ES-I3 (cell line): ENCODE measurements at regions not wholly inside any gene's neighbourhood (a gene's known extent, or its start where the extent isn't known, plus 50 kb on each side); places are given as distances from the start of the nearest gene placed in this dataset.

ENCODE experiments used
- H3K36me3 ChIP-seq: 2 replicates; pipeline ENCODE4 v1.6.1; 2013; ENCODE audit warnings: mild to moderate bottlenecking, low read length, control low read depth, moderate library complexity; ENCODE audit not compliant: insufficient read depth
- H3K4me1 ChIP-seq: 2 replicates; pipeline ENCODE4 v1.6.1; 2013; ENCODE audit warnings: mild to moderate bottlenecking, control low read depth, low read length; ENCODE audit not compliant: insufficient read depth
- H3K9ac ChIP-seq: 2 replicates; pipeline ENCODE4 v1.6.1; 2013; ENCODE audit warnings: low read depth, mild to moderate bottlenecking, low read length, moderate library complexity
- H3K9me3 ChIP-seq: 2 replicates; pipeline ENCODE4 v1.6.1; 2013; ENCODE audit warnings: mild to moderate bottlenecking, low read length, moderate library complexity; ENCODE audit not compliant: control insufficient read depth, insufficient read depth

- H3K9me3 ChIP-seq = no peaks in the 10 kb centered on the region
- H3K36me3 ChIP-seq = no peaks in the 10 kb centered on the region
- H3K9ac ChIP-seq = no peak overlapping the region
- no peaks in the 10 kb centered on the region for H3K4me1 ChIP-seq
These were observed 144.9 kb upstream of the RGS17 start for GRCh38 chr6:153275997-153276396.

- H3K9ac ChIP-seq = no peak overlapping the region
These were observed 141.3 kb upstream of the RGS17 start for GRCh38 chr6:153272201-153272980.

GRCh38 chr6:153263489-153263888, 132.4 kb upstream of the RGS17 start:
- Histone ChIP-seq H3K9me3 (no peaks in the 10 kb centered on the region), H3K36me3 (no peaks in the 10 kb centered on the region), H3K4me1 (no peaks in the 10 kb centered on the region), H3K9ac (no peak overlapping the region)

More at GRCh38 chr6:153272201-153272980, 141.3 kb upstream of the RGS17 start:
- H3K4me1 ChIP-seq = no peaks in the 10 kb centered on the region
- no peaks in the 10 kb centered on the region for H3K9me3 ChIP-seq
- H3K36me3 ChIP-seq = no peaks in the 10 kb centered on the region

GRCh38 chr6:153251326-153251725, 120.2 kb upstream of the RGS17 start:
- Histone ChIP-seq H3K9me3 (no peaks in the 10 kb centered on the region), H3K9ac (no peak overlapping the region), H3K36me3 (no peaks in the 10 kb centered on the region), H3K4me1 (no peaks in the 10 kb centered on the region)

- no peak overlapping the region for H3K9ac ChIP-seq
- no peaks in the 10 kb centered on the region for H3K36me3 ChIP-seq
- no peaks in the 10 kb centered on the region for H3K4me1 ChIP-seq
- no peaks in the 10 kb centered on the region for H3K9me3 ChIP-seq
These were observed 106.6 kb upstream of the RGS17 start for GRCh38 chr6:153237670-153238069.

- H3K9ac ChIP-seq = no peak overlapping the region
- H3K36me3 ChIP-seq = no peaks in the 10 kb centered on the region
- no peaks in the 10 kb centered on the region for H3K4me1 ChIP-seq
- no peaks in the 10 kb centered on the region for H3K9me3 ChIP-seq
These were observed 100.1 kb upstream of the RGS17 start for GRCh38 chr6:153231048-153231646.

GRCh38 chr6:153218184-153218792, 87.2 kb upstream of the RGS17 start:
- H3K9ac ChIP-seq = no peak overlapping the region
- no peaks in the 10 kb centered on the region for H3K4me1 ChIP-seq
- no peaks in the 10 kb centered on the region for H3K36me3 ChIP-seq
- no peaks in the 10 kb centered on the region; the same call in 1 of the 2 replicates for H3K9me3 ChIP-seq

- H3K36me3 ChIP-seq = no peaks in the 10 kb centered on the region
- no peaks in the 10 kb centered on the region; the same call in 1 of the 2 replicates for H3K9me3 ChIP-seq
- no peak overlapping the region for H3K9ac ChIP-seq
- H3K4me1 ChIP-seq = no peaks in the 10 kb centered on the region
These were observed 85.7 kb upstream of the RGS17 start for GRCh38 chr6:153216789-153217188.

GRCh38 chr6:153215242-153215641, 84.2 kb upstream of the RGS17 start:
- Histone ChIP-seq H3K9me3 (no peaks in the 10 kb centered on the region), H3K9ac (no peak overlapping the region), H3K36me3 (no peaks in the 10 kb centered on the region), H3K4me1 (no peaks in the 10 kb centered on the region)

- H3K36me3 ChIP-seq = no peaks in the 10 kb centered on the region
- H3K9me3 ChIP-seq = no peaks in the 10 kb centered on the region
- no peaks in the 10 kb centered on the region for H3K4me1 ChIP-seq
- no peak overlapping the region for H3K9ac ChIP-seq
These were observed 83.4 kb upstream of the RGS17 start for GRCh38 chr6:153214436-153214835.

GRCh38 chr6:153210083-153210482, 79.0 kb upstream of the RGS17 start:
- Histone ChIP-seq H3K9ac (no peak overlapping the region), H3K36me3 (no peaks in the 10 kb centered on the region), H3K9me3 (no peaks in the 10 kb centered on the region), H3K4me1 (no peaks in the 10 kb centered on the region)

GRCh38 chr6:153208706-153209105, 77.6 kb upstream of the RGS17 start:
- Histone ChIP-seq H3K36me3 (no peaks in the 10 kb centered on the region), H3K4me1 (no peaks in the 10 kb centered on the region), H3K9me3 (no peaks in the 10 kb centered on the region), H3K9ac (no peak overlapping the region)

GRCh38 chr6:153207617-153208016, 76.5 kb upstream of the RGS17 start:
- Histone ChIP-seq H3K9me3 (no peaks in the 10 kb centered on the region), H3K4me1 (no peaks in the 10 kb centered on the region), H3K9ac (no peak overlapping the region), H3K36me3 (no peaks in the 10 kb centered on the region)

- H3K4me1 ChIP-seq = no peaks in the 10 kb centered on the region
- no peak overlapping the region for H3K9ac ChIP-seq
- no peaks in the 10 kb centered on the region for H3K9me3 ChIP-seq
- H3K36me3 ChIP-seq = no peaks in the 10 kb centered on the region
These were observed 75.9 kb upstream of the RGS17 start for GRCh38 chr6:153207006-153207405.
